C4-2B (cell line): ENCODE measurements at regions not wholly inside any gene's neighbourhood (a gene's known extent, or its start where the extent isn't known, plus 50 kb on each side); places are given as distances from the start of the nearest gene placed in this dataset.
"Not testable (repeated sequence)": the region's sequence is repeated elsewhere in the genome, so short reads cannot be mapped to it uniquely, and the experiment has no call there.

Experiments
- H3K27ac ChIP-seq: fragments of 450-650 bp; 2 replicates; pipeline ENCODE4 v1.5.1; 2017
- ZFX ChIP-seq: fragments of 450-650 bp; IDR thresholded peaks from 2 replicates; pipeline ENCODE4 v1.6.1; 2017
- TF ChIP-seq, protein P1 (sequence below): fragments of 450-650 bp; conservative IDR thresholded peaks from 2 replicates; pipeline ENCODE4 v1.5.1; 2017; ENCODE audit warnings: mild to moderate bottlenecking

DNA sequence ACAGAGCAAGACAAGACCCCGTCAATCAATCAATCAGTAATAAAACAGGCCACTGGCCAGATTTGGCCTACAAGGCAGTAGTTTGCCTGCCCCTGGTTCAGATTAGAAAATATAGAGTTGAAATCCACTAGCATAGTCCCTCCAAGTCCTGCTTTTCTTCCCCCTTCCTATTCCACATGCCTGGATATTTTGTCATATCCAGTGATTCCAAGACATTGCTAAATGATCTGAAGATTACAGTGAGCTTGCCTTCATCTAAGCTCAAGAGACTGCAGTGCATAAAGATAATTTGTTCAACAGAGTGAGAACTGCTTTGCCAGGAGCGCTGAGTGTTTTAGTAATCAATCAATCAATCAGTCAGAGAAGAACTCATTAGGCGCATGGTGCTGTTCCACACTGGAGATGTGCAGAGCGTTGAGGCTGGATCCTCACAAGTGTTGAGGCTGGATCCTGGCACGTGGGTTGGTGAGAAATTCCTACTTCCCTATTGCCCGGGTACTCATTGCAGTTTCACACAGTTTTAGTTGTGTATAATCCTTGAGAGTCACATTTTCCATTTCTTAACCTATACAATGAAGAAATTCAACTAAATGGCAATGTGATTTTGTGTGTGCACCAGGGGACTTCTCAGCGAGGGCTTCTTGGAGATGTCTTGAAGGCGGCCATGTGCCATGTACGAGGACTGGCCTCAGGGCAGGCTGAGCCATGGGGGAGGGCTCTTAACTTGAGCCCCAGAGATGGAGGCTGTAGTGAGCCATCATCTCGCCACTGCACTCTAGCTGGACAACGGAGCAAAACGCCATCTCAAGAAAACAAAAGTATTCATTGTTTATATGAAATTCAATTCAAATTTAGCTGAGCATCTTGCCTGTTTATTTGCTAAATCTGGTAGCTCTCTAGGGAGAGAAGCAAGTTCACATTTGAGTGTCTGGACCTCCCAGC, 76.3 kb downstream of the TOMM20 start:
- no peak for TF ChIP-seq ZFX
- TF ChIP-seq, protein P1, sequence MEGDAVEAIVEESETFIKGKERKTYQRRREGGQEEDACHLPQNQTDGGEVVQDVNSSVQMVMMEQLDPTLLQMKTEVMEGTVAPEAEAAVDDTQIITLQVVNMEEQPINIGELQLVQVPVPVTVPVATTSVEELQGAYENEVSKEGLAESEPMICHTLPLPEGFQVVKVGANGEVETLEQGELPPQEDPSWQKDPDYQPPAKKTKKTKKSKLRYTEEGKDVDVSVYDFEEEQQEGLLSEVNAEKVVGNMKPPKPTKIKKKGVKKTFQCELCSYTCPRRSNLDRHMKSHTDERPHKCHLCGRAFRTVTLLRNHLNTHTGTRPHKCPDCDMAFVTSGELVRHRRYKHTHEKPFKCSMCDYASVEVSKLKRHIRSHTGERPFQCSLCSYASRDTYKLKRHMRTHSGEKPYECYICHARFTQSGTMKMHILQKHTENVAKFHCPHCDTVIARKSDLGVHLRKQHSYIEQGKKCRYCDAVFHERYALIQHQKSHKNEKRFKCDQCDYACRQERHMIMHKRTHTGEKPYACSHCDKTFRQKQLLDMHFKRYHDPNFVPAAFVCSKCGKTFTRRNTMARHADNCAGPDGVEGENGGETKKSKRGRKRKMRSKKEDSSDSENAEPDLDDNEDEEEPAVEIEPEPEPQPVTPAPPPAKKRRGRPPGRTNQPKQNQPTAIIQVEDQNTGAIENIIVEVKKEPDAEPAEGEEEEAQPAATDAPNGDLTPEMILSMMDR, result no peak
- H3K27ac ChIP-seq, result no peak overlapping the region

DNA sequence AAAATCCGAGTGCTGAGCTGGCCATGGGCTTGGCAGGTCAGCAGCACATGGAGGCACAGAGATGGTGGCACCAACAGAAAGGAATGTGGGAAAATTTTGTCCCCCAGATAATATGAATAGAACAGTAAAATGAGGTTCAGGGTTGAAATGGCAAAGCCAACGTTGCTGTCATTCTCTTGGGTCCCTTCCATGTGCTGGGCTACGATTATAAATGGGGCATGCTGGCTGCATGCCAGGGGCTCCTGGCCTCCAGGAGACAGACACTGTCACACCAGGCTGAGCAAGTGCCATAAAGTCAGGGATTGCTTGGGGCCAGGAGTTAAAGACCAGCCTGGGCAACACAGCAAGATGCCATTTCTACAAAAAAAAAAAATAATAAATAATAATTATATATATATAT, 77.1 kb downstream of the TOMM20 start:
- no peak for TF ChIP-seq ZFX
- TF ChIP-seq, protein P1, result no peak
- no peak overlapping the region for H3K27ac ChIP-seq

DNA sequence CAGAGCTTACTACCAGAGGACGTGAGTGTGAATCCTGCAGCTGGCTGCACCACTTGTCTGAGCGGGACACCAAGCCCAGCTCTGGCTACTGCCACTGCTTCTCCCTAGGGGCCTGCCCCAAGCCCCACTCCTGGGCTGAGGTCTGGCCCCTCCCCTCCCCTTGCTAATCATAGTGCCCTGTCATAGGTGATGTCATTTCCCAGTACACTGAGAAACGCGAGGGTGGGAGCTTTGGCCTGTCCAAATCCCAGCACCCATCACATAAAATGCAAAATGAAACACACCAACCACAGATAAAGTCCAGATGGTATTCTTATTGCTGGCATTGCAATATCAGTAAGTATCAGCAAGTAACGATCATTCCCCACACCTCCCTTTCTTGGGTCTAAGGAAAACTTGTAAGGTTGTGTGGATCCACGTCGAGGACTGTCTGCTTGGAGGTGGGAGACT, 77.7 kb downstream of the TOMM20 start:
- TF ChIP-seq, protein P1, result no peak
- TF ChIP-seq ZFX, result no peak
- no peak overlapping the region for H3K27ac ChIP-seq

DNA sequence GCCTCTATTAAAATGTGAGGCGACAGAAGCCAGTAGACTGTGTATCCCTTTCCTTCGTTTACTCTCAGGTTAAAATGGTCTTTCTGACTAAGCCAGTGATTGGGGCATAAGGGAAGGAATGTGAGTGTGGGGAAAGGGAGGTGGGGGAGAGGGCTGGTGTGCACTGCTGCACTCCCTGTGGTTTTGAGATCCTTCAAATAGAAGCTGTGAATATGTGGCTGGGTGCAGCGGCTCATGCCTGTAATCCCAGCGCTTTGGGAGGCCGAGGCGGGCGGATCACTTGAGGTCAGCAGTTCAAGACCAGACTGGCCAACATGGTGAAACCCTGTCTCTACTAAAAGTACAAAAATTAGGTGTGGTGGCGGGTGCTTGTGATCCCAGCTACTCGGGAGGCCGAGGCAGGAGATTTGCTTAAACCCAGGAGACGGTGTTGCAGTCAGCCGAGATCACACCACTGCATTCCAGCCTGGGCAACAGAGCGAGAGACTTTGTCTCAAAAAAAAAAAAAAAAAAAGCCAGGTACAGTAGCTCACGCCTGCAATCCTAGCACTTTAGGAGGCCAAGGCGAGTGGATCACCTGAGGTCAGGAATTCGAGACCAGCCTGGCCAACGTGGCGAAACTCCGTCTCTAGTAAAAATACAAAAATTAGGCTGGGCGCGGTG, 78.8 kb downstream of the TOMM20 start:
- H3K27ac ChIP-seq, result not testable (repeated sequence)

DNA sequence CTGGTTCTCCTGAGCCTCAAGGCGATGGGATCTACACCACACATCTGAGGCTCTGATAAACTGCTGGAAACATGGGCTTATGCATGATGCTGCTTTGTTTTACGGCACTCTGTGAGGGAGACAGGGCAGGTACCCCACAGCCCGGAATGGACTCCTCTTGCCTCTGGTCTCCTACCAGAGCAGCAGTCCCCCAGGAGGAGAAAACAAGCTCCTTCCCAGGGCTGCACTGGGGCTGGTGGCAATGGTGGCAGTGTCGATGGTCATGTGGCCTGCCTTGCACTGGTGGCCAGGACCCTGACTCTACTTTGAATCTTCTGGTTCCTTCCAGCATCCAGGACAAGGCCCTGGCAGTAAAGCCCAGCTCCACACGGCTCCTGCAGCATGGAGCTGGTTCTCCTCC, 79.4 kb downstream of the TOMM20 start:
- no peak overlapping the region for H3K27ac ChIP-seq
- no peak for TF ChIP-seq ZFX
- TF ChIP-seq, protein P1, result no peak

DNA sequence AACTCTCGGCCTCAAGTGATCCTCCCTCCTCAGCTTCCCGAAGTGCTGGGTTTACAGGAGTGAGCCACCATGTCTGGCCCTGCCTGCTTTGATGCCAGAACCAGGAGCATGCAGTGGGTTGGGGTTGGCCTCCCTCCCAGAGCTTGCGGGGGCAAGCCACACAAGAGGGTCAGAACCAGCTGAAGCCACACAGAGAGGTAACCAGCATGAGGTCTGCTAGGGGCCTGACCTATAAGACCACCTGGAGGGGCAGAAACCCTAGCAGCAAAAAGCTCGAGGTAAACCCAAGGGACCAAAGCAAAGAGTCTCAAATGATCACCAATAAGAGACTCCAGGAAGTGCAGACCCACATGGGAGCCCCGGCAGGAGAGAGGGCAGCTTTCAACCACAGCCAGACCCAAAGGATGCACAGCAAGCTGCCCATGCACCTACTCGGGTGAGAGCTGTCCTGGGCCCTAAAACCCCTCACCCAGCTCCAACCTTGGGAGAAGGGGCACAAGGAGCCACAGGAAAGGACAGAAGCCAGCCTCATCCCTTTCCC, 81.2 kb downstream of the TOMM20 start:
- H3K27ac ChIP-seq, result no peak overlapping the region
- no peak for TF ChIP-seq ZFX
- TF ChIP-seq, protein P1, result no peak

DNA sequence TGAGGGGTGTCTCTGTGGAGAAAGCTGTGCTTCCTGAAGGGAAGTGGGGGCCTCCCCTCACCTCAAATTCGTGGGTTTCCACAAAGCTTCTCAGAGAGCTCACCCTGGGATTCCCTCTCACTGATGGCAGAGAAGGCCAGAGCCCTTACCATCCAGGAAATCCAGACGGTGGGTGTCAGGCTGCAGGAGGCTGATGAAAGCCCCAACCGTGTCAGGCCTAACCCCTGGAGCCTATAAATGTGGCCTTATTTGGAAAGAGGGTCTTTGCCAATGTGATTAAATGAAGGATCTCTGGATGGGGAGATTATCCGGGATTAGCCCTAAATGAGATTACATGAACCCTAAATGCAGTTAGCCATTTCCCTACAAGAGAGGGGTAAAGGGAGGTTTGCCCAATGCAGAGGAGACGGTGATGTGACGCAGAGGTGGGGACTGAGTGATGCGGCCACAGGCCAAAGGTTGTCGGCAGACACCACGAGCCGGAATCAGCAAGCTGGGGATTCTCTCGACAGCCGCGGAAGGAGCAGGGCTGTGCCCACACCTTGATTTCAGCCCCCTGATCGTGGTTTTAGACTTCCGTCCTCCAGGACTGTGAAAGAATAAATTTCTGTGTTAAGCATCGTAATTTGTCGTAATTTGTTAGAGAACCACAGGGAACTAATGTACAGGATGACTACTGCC, 82.6 kb downstream of the TOMM20 start:
- H3K27ac ChIP-seq, result no peak overlapping the region
- no peak for TF ChIP-seq ZFX
- TF ChIP-seq, protein P1, result no peak
